Activated CD4-positive, alpha-beta T cell treated with anti-CD3 and anti-CD28 coated beads, Interleukin-2, Interleukin-4, amounts not matched to agents 100 ng/mL and 50 ng/mL, durations not matched to agents 16 hours and 8 hours (primary cell): ENCODE measurements at regions not wholly inside any gene's neighbourhood (a gene's known extent, or its start where the extent isn't known, plus 50 kb on each side); places are given as distances from the start of the nearest gene placed in this dataset.
"Not testable (repeated sequence)": the region's sequence is repeated elsewhere in the genome, so short reads cannot be mapped to it uniquely, and the experiment has no call there.

Source experiments
- DNase-seq: peaks from one replicate; pipeline ENCODE4 v3.0.0-alpha.2; 2020; ENCODE audit warnings: low spot score

- not testable (repeated sequence) for DNase-seq
Observed at GRCh38 chr4:142897518-142897917, 51.4 kb upstream of the INPP4B start.

GRCh38 chr4:142900622-142901021, 54.5 kb upstream of the INPP4B start:
- no peak for DNase-seq

- DNase-seq: no peak
Observed at GRCh38 chr4:142901166-142901662, 55.1 kb upstream of the INPP4B start.

GRCh38 chr4:142903617-142904016, 57.5 kb upstream of the INPP4B start:
- not testable (repeated sequence) for DNase-seq

GRCh38 chr4:142909908-142910307, 63.8 kb upstream of the INPP4B start:
- DNase-seq: no peak

GRCh38 chr4:142913034-142913433, 66.9 kb upstream of the INPP4B start:
- no peak for DNase-seq

- DNase-seq: no peak
Observed at GRCh38 chr4:142913461-142914030, 67.4 kb upstream of the INPP4B start.

GRCh38 chr4:142917678-142918077, 71.6 kb upstream of the INPP4B start:
- no peak for DNase-seq

- DNase-seq: no peak
Observed at GRCh38 chr4:142922720-142923119, 76.6 kb upstream of the INPP4B start.

- DNase-seq: no peak
Observed at GRCh38 chr4:142923619-142924018, 77.5 kb upstream of the INPP4B start.

GRCh38 chr4:142925161-142925560, 79.1 kb upstream of the INPP4B start:
- no peak for DNase-seq

GRCh38 chr4:142927721-142928120, 81.6 kb upstream of the INPP4B start:
- DNase-seq: no peak

- DNase-seq: no peak
Observed at GRCh38 chr4:142929526-142929925, 83.4 kb upstream of the INPP4B start.

GRCh38 chr4:142933207-142933606, 87.1 kb upstream of the INPP4B start:
- no peak for DNase-seq

GRCh38 chr4:142940425-142941330, 94.6 kb upstream of the INPP4B start:
- no peak for DNase-seq

GRCh38 chr4:142944565-142944964, 98.5 kb upstream of the INPP4B start:
- DNase-seq: no peak

GRCh38 chr4:142952821-142953580, 106.9 kb upstream of the INPP4B start:
- DNase-seq: no peak

- no peak for DNase-seq
Observed at GRCh38 chr4:142954415-142954814, 108.3 kb upstream of the INPP4B start.

- no peak for DNase-seq
Observed at GRCh38 chr4:142955501-142955900, 109.4 kb upstream of the INPP4B start.

- no peak for DNase-seq
Observed at GRCh38 chr4:142959173-142959572, 113.1 kb upstream of the INPP4B start.

GRCh38 chr4:142960126-142960525, 114.0 kb upstream of the INPP4B start:
- no peak for DNase-seq

GRCh38 chr4:142960867-142961644, 115.0 kb upstream of the INPP4B start:
- DNase-seq: no peak
